GM20431 (cell line): ENCODE measurements at regions not wholly inside any gene's neighbourhood (a gene's known extent, or its start where the extent isn't known, plus 50 kb on each side); places are given as distances from the start of the nearest gene placed in this dataset.

Experiments used
- in situ Hi-C: fragments of 300-500 bp; cut with MseI, MboI; formaldehyde crosslinking; loops from one replicate; pipeline ENCODE4 v1.15.0; 2020; ENCODE audit warnings: low sequenced_read_pairs; ENCODE audit not compliant: unreplicated experiment

DNA sequence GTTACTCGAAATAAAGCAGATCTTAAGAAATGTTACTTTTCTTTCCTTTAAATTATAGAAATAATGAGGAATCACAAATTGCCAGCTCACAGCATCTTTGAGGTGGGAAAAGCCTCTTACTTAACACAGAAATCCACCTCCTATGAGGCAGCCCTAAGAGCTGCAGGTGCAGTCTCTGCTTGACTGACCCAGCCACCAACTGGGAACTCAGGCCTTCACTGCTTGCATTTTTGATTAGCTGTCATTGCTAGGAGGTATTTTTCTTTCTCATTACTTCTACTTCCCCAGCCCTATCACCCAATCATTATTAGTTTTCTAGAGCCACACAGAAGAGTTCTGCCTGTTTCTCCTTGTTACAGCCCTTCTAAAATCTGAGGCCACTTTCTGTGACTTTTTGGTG is 416.5 kb upstream of the KLF4 start:
- in situ Hi-C loops = no loop called here

DNA sequence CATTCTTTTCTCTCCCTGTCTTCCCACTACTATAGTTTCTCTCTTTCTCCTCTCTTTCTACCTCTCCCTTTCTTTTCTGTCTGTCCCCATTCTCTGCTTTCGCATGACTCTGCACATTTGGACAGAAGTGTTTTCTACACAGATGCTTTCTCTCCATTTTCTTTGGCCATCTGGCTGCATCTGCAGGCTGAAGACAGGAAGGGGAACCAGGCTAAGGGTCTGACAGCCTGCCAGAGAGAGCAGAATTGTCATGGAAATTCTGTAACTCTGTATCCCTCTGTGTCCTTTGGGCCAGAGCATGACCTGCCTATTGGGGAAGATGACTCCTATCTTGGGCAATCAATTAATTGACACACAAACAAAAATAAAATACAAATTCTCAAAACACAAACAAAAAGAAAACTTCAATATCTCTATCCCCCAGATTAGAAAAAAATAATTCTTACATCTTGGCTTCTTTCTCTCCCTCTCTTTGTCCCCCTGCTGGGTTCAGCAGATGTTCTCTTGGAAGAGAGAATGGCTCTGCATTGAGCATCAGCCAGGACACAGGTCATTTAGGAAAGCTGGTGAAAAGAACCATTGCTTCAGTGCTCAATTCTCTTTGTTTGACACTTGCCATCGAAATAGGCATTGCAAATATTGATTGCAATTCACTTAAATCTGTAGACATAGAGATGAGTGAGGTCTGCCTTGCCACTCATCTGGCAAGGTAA is 415.9 kb upstream of the KLF4 start:
- in situ Hi-C loops = no loop called here

- in situ Hi-C loops = no loop called here
These were observed 410.4 kb upstream of the KLF4 start for GRCh38 chr9:107899961-107900330.

DNA sequence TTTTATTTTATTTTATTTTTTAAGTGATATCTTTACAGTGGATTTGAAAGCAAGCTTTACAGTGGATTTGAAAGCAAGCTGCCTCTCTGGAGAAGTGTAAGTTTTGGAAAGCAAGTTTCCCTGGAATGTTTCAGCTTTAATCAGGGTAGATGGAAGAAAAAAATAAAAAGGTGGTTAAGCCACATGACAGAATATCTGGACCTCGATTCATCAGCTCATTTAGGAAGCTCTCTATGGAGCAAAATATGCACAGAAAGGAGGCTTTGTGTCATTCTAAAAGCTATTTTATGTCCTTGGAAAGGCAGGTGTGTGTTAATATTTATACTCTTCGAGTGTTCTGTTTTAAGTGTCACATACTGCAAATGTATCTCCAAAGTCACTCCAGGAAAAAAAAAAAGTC is 409.2 kb upstream of the KLF4 start:
- in situ Hi-C loops = no loop called here

- in situ Hi-C loops = no loop called here
These were observed 407.0 kb upstream of the KLF4 start for GRCh38 chr9:107896544-107896943.

- in situ Hi-C loops = no loop called here
These were observed 406.0 kb upstream of the KLF4 start for GRCh38 chr9:107895501-107896001.

GRCh38 chr9:107894572-107895261 is 405.1 kb upstream of the KLF4 start:
- in situ Hi-C loops = no loop called here

GRCh38 chr9:107890921-107891465 is 401.4 kb upstream of the KLF4 start:
- in situ Hi-C loops = no loop called here

GRCh38 chr9:107888773-107889227 is 399.2 kb upstream of the KLF4 start:
- in situ Hi-C loops = no loop called here

GRCh38 chr9:107886826-107887225 is 397.3 kb upstream of the KLF4 start:
- in situ Hi-C loops = no loop called here

DNA sequence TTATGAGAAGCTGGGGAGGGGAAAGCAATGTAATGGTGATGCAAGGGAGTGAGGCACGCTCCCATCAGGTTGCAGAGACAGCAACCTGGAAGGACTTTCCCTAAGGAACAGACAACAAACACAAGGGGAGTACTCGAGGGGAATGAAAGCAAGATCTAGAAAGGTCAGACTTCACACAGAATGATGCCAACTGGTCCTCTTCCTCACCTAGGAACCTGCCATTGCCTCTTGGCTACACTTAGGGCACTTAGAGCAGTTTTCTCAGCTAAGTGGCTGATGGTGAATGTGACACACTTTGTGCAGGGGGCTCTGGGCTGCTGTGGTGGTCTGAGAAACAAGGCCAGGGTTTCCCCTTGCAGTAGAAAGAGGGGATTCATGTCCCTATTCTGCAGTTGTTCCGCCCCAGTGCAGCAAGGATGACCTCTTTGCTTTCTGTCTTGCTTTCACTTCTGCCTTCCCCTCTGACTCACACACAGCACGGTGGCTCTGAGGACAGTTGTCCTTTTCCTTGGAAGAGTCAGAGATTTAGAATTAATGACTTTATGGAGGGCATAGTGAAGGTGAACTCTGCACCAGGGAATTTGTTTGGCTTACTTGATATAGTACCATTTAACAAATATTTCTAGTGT is 394.0 kb upstream of the KLF4 start:
- in situ Hi-C loops = no loop called here

DNA sequence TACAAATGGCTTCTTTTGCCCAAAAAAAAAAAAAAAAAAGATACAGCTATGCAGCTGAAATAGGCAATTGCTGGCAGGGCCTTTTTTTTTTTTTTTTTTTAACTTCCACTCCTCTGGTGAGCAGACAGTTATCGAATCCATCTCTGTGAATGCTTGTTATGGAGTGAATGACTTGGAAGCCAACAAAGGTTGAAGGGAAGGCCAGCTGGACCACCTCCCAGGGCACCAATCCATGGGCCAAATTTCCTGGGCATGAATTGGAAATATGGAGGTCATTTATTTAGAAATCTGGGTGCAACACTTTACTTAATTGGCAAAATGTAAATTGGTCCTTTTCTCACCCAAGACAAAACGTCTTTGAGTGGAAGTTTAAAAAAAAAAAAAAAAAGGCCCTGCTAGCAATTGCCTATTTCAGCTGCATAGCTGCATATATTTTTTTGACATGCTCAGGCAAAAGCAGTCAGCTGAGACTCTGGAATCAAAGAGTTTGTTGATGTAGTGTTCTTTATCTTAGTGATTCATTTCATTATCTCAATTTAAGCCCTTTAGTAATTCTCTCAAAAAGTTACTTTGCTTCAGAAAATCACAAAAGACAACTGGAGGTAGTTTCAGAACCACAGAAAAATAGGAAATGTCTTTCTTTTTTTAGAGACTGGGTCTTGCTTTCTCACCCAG is 392.2 kb upstream of the KLF4 start:
- in situ Hi-C loops = no loop called here

GRCh38 chr9:107878462-107878861 is 388.9 kb upstream of the KLF4 start:
- in situ Hi-C loops = no loop called here

- in situ Hi-C loops = no loop called here
These were observed 386.0 kb upstream of the KLF4 start for GRCh38 chr9:107875571-107875980.

DNA sequence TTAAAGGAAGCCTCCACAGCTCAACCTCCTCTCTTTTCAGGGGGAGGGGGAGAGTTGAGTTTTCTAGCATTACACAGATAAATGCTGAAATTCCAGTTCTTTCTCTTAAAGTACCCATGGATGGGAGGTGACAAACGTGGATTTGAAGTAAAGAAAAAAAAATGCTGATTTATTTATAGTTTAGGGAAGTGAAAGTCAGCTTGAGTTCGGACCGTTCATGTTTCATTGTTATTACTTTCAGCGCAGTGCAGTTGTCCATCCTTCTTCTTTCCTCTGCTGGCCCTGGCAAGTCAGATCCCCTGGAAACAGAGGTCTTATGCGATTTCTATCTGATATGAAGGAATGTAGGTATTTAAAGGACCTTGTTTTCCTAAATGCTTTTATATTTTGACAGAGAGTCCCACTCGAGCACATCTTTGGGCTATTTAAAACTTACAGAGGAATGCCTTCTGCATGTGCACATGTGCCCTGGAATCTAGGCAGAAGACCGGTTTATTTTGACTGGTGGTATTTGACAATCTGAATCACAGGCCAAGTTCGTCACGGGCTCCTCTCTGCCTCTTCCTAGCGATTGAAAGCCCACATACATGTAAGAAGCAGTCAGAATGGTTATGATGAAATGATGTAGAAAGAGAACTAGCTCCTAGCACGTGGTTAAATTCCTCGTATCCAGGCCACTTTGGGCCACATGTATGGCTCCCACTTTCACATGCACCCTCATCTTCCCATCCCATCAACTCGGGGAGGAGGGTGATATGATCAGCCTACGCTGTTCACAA is 385.2 kb upstream of the KLF4 start:
- in situ Hi-C loops = no loop called here

GRCh38 chr9:107874137-107874536 is 384.6 kb upstream of the KLF4 start:
- in situ Hi-C loops = no loop called here

- in situ Hi-C loops = no loop called here
These were observed 383.1 kb upstream of the KLF4 start for GRCh38 chr9:107872457-107873192.

GRCh38 chr9:107870927-107871680 is 381.5 kb upstream of the KLF4 start:
- in situ Hi-C loops = no loop called here
